SK-N-SH (cell line): ENCODE measurements at regions not wholly inside any gene's neighbourhood (a gene's known extent, or its start where the extent isn't known, plus 50 kb on each side); places are given as distances from the start of the nearest gene placed in this dataset.

Source experiments
- CTCF ChIA-PET: fragments of 300-600, 350-600 bp; formaldehyde crosslinking; extraction: SDS; loops from one replicate; lab custom pipeline; 2021; lab: Yijun Ruan, JAX
- POLR2A ChIA-PET: fragments of 350-600 bp; sonication (Branson Sonifier 250); formaldehyde crosslinking; extraction: SDS; loops from one replicate; lab custom pipeline; 2020; ENCODE audit warnings: antibody characterized with exemption, inconsistent platforms; lab: Yijun Ruan, JAX
- DNase-seq: peaks from one replicate; pipeline ENCODE4 v3.0.0; 2012
- H2AFZ ChIP-seq: fragments of 200-600 bp; sonication (generic); 2 replicates; pipeline ENCODE4 v1.8.1; 2016; ENCODE audit warnings: antibody characterized with exemption, mild to moderate bottlenecking, low read depth
- H3F3A ChIP-seq: fragments of 200-600 bp; sonication (generic); replicated peaks from 2 replicates; pipeline ENCODE3; 2016; ENCODE audit warnings: antibody characterized with exemption, mild to moderate bottlenecking; ENCODE audit not compliant: insufficient read depth
- H3K27ac ChIP-seq, 2 experiments: fragments of 200-500 bp in 1 of 2; fragments of 200-600 bp in 1 of 2; sonication (Bioruptor generic) in 1 of 2; sonication (generic), shearing (Covaris generic) in 1 of 2; 2 replicates each; pipeline versions ENCODE4 v1.5.1 to v1.6.1; 2014 to 2016; ENCODE audit warnings: low read depth in 2 of 2, inconsistent platforms in 1 of 2, low read length in 1 of 2, mild to moderate bottlenecking in 1 of 2, mixed read lengths in 1 of 2
- H3K27me3 ChIP-seq: fragments of 200-600 bp; sonication (generic), shearing (Covaris generic); 2 replicates; pipeline ENCODE4 v1.6.1; 2016; ENCODE audit warnings: mixed run types; ENCODE audit not compliant: insufficient read depth
- H3K36me3 ChIP-seq, 2 experiments: fragments of 200-500 bp in 1 of 2; fragments of 200-600 bp in 1 of 2; sonication (Bioruptor generic) in 1 of 2; sonication (generic) in 1 of 2; replicated peaks in 1 of 2; 2 replicates each; pipeline versions ENCODE3 to v1.5.1; 2014 to 2016; ENCODE audit warnings: low read length in 1 of 2, mild to moderate bottlenecking in 1 of 2; ENCODE audit not compliant: insufficient read depth in 2 of 2, control insufficient read depth in 1 of 2
- H3K4me1 ChIP-seq, 2 experiments: fragments of 200-500 bp in 1 of 2; fragments of 200-600 bp in 1 of 2; sonication (Bioruptor generic) in 1 of 2; sonication (generic), shearing (Covaris generic) in 1 of 2; 2 replicates each; pipeline versions ENCODE4 v1.5.1 to v1.6.1; 2014 to 2016; ENCODE audit warnings: low read depth in 1 of 2, low read length in 1 of 2, mixed run types in 1 of 2; ENCODE audit not compliant: insufficient read depth in 2 of 2, control insufficient read depth in 1 of 2
- H3K4me2 ChIP-seq: fragments of 200-600 bp; sonication (generic), shearing (Covaris generic); 2 replicates; pipeline ENCODE4 v1.6.1; 2017; ENCODE audit warnings: mixed run types
- H3K4me3 ChIP-seq, 2 experiments: fragments of 200-500 bp in 1 of 2; fragments of 200-600 bp in 1 of 2; sonication (Bioruptor generic) in 1 of 2; sonication (generic), shearing (Covaris generic) in 1 of 2; 2 replicates each; pipeline versions ENCODE4 v1.5.1 to v1.8.1; 2014 to 2016; ENCODE audit warnings: low read depth in 2 of 2, inconsistent platforms in 1 of 2, low read length in 1 of 2, mild to moderate bottlenecking in 1 of 2, mixed read lengths in 1 of 2, moderate library complexity in 1 of 2
- H3K79me2 ChIP-seq: fragments of 200-600 bp; sonication (generic); 2 replicates; pipeline ENCODE4 v1.8.1; 2017; ENCODE audit warnings: mild to moderate bottlenecking; ENCODE audit not compliant: insufficient read depth
- H3K9ac ChIP-seq: fragments of 200-600 bp; sonication (generic); 2 replicates; pipeline ENCODE4 v1.6.1; 2017; ENCODE audit warnings: mixed run types
- H3K9me2 ChIP-seq: fragments of 200-600 bp; sonication (generic); 2 replicates; pipeline ENCODE4 v1.6.1; 2017; ENCODE audit warnings: mixed run types
- H3K9me3 ChIP-seq: fragments of 200-600 bp; sonication (generic); 2 replicates; pipeline ENCODE4 v1.6.1; 2017; ENCODE audit warnings: mixed run types, mild to moderate bottlenecking, moderate library complexity
- H4K20me1 ChIP-seq: fragments of 200-600 bp; sonication (generic); 2 replicates; pipeline ENCODE4 v1.6.1; 2017; ENCODE audit warnings: mild to moderate bottlenecking, mixed run types; ENCODE audit not compliant: insufficient read depth
- ELF1 ChIP-seq: IDR thresholded peaks from 2 replicates; pipeline ENCODE4 v1.4.0; 2012
- EZH2phosphoT487 ChIP-seq: fragments of 200-600 bp; sonication (generic); IDR thresholded peaks from 2 replicates; pipeline ENCODE4 v1.6.1; 2017; ENCODE audit warnings: low read depth, mixed run types, mild to moderate bottlenecking, antibody characterized with exemption, moderate library complexity, borderline replicate concordance
- FOSL2 ChIP-seq: IDR thresholded peaks from 2 replicates; pipeline ENCODE4 v1.4.0; 2012; ENCODE audit warnings: low read depth, mild to moderate bottlenecking, moderate library complexity, borderline replicate concordance
- FOXJ3 ChIP-seq: sonication (generic); formaldehyde crosslinking; IDR thresholded peaks from 2 replicates; pipeline ENCODE4 v1.5.1; 2020; ENCODE audit warnings: mild to moderate bottlenecking, missing genetic modification reagents
- FOXM1 ChIP-seq: IDR thresholded peaks from 2 replicates; pipeline ENCODE4 v1.4.0; 2012; ENCODE audit warnings: low read depth, mild to moderate bottlenecking
- GABPA ChIP-seq: IDR thresholded peaks from 2 replicates; pipeline ENCODE4 v1.4.0; 2012; ENCODE audit warnings: low read depth, mild to moderate bottlenecking
- IRF3 ChIP-seq: fragments of 150-350 bp; IDR thresholded peaks from 2 replicates; pipeline ENCODE4 v1.6.1; 2016; ENCODE audit warnings: mild to moderate bottlenecking, low read depth, low read length
- JUND ChIP-seq: IDR thresholded peaks from 2 replicates; pipeline ENCODE4 v1.4.0; 2012
- MXI1 ChIP-seq: IDR thresholded peaks from 2 replicates; pipeline ENCODE4 v1.6.1; 2012; ENCODE audit warnings: mild to moderate bottlenecking, low read depth, low read length, improper control_type of control experiment
- NFIC ChIP-seq: IDR thresholded peaks from 2 replicates; pipeline ENCODE4 v1.4.0; 2012; ENCODE audit warnings: borderline replicate concordance
- NRF1 ChIP-seq: IDR thresholded peaks from 2 replicates; pipeline ENCODE4 v1.6.1; 2012; ENCODE audit warnings: low read depth, mild to moderate bottlenecking, low read length
- POLR2AphosphoS5 ChIP-seq: IDR thresholded peaks from 2 replicates; pipeline ENCODE4 v1.6.1; 2012; ENCODE audit warnings: low read depth, low read length
- SIN3A ChIP-seq: IDR thresholded peaks from 2 replicates; pipeline ENCODE4 v1.6.1; 2012; ENCODE audit warnings: low read depth, mild to moderate bottlenecking, low read length, moderate library complexity, borderline replicate concordance
- TAF1 ChIP-seq: IDR thresholded peaks from 2 replicates; pipeline ENCODE4 v1.6.1; 2012; ENCODE audit warnings: low read depth, mild to moderate bottlenecking, low read length, moderate library complexity, borderline replicate concordance
- TCF12 ChIP-seq: IDR thresholded peaks from 2 replicates; pipeline ENCODE4 v1.4.0; 2012
- ZBTB33 ChIP-seq: IDR thresholded peaks from 2 replicates; pipeline ENCODE4 v1.4.0; 2012; ENCODE audit warnings: low read depth, borderline replicate concordance
- WGBS: methylation state at CpG from one replicate; pipeline ENCODE4 v1.1.6; 2017; ENCODE audit warnings: low lambda C conversion rate; 5-methylcytosine and 5-hydroxymethylcytosine counted together
- TF ChIP-seq, protein P1 (sequence below): fragments of 200-600 bp; sonication (generic); IDR thresholded peaks from 2 replicates; pipeline ENCODE4 v1.6.1; 2017; ENCODE audit warnings: antibody characterized with exemption, mild to moderate bottlenecking, moderate library complexity
- TF ChIP-seq, protein P2 (sequence below): IDR thresholded peaks from 2 replicates; pipeline ENCODE4 v1.4.0; 2012; ENCODE audit warnings: low read depth
- TF ChIP-seq, protein P3 (sequence below): IDR thresholded peaks from 2 replicates; pipeline ENCODE4 v1.4.0; 2012; ENCODE audit warnings: low read depth, borderline replicate concordance
- TF ChIP-seq, protein P4 (sequence below): IDR thresholded peaks from 2 replicates; pipeline ENCODE4 v1.6.1; 2012; ENCODE audit warnings: mild to moderate bottlenecking, low read depth, low read length, moderate library complexity

DNA sequence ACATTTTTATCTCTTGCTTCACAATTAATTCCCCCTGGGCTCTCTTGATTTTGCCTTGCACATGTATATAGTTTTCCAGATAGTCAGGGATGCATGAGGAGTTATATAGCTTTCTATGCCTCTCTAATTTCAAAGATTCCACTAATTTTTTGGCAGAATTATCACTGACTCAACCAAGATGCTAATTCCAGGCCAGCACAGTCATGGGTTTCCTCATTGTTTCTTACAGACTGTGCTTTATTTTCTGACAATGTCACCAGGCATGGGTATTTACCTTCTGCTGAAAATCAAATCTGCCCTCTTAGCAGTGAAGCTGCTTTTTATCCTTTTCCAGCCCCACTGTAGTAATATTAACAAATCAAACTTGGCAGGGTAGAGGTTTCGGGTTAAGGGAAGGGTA is 1520.6 kb upstream of the CADM2 start:
- 4% methylated on average over 1 of the region's 1 CpG for WGBS

More for the DNA sequence above, 1520.6 kb upstream of the CADM2 start:
- Histone ChIP-seq H3K9ac (no peak overlapping the region), H3K36me3 (no peaks in the 10 kb centered on the region), H3K4me1 (no peaks in the 10 kb centered on the region), H3K27ac (no peak overlapping the region), H3F3A (no peaks in the 10 kb centered on the region), H3K4me2 (no peak overlapping the region), H3K9me2 (0 out of 2 replicates have a peak, but pooled peaks cover 3% of the 10 kb centered on the region), H3K9me3 (no peaks in the 10 kb centered on the region), H3K27me3 (no peaks in the 10 kb centered on the region), H3K4me3 (no peak overlapping the region), H3K79me2 (no peaks in the 10 kb centered on the region), H4K20me1 (no peaks in the 10 kb centered on the region), H2AFZ (no peak overlapping the region)
- CTCF ChIA-PET = no interaction called here
- POLR2A ChIA-PET = no interaction called here
- TF ChIP-seq JUND (no peak), FOXM1 (no peak), ZBTB33 (no peak), MXI1 (no peak), TAF1 (no peak), FOXJ3 (no peak), GABPA (no peak), IRF3 (no peak), EZH2phosphoT487 (no peak), NRF1 (no peak), SIN3A (no peak), ELF1 (no peak), TCF12 (no peak), FOSL2 (no peak), POLR2AphosphoS5 (no peak), NFIC (no peak)
- TF ChIP-seq, protein P1, sequence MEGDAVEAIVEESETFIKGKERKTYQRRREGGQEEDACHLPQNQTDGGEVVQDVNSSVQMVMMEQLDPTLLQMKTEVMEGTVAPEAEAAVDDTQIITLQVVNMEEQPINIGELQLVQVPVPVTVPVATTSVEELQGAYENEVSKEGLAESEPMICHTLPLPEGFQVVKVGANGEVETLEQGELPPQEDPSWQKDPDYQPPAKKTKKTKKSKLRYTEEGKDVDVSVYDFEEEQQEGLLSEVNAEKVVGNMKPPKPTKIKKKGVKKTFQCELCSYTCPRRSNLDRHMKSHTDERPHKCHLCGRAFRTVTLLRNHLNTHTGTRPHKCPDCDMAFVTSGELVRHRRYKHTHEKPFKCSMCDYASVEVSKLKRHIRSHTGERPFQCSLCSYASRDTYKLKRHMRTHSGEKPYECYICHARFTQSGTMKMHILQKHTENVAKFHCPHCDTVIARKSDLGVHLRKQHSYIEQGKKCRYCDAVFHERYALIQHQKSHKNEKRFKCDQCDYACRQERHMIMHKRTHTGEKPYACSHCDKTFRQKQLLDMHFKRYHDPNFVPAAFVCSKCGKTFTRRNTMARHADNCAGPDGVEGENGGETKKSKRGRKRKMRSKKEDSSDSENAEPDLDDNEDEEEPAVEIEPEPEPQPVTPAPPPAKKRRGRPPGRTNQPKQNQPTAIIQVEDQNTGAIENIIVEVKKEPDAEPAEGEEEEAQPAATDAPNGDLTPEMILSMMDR = no peak
- TF ChIP-seq, protein P2, sequence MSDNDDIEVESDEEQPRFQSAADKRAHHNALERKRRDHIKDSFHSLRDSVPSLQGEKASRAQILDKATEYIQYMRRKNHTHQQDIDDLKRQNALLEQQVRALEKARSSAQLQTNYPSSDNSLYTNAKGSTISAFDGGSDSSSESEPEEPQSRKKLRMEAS = no peak
- TF ChIP-seq, protein P3, sequence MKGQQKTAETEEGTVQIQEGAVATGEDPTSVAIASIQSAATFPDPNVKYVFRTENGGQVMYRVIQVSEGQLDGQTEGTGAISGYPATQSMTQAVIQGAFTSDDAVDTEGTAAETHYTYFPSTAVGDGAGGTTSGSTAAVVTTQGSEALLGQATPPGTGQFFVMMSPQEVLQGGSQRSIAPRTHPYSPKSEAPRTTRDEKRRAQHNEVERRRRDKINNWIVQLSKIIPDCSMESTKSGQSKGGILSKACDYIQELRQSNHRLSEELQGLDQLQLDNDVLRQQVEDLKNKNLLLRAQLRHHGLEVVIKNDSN = no peak
- TF ChIP-seq, protein P4, sequence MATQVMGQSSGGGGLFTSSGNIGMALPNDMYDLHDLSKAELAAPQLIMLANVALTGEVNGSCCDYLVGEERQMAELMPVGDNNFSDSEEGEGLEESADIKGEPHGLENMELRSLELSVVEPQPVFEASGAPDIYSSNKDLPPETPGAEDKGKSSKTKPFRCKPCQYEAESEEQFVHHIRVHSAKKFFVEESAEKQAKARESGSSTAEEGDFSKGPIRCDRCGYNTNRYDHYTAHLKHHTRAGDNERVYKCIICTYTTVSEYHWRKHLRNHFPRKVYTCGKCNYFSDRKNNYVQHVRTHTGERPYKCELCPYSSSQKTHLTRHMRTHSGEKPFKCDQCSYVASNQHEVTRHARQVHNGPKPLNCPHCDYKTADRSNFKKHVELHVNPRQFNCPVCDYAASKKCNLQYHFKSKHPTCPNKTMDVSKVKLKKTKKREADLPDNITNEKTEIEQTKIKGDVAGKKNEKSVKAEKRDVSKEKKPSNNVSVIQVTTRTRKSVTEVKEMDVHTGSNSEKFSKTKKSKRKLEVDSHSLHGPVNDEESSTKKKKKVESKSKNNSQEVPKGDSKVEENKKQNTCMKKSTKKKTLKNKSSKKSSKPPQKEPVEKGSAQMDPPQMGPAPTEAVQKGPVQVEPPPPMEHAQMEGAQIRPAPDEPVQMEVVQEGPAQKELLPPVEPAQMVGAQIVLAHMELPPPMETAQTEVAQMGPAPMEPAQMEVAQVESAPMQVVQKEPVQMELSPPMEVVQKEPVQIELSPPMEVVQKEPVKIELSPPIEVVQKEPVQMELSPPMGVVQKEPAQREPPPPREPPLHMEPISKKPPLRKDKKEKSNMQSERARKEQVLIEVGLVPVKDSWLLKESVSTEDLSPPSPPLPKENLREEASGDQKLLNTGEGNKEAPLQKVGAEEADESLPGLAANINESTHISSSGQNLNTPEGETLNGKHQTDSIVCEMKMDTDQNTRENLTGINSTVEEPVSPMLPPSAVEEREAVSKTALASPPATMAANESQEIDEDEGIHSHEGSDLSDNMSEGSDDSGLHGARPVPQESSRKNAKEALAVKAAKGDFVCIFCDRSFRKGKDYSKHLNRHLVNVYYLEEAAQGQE = no peak
- no peak for DNase-seq
